ENCODE measurements at regions not wholly inside any gene's neighbourhood (a gene's known extent, or its start where the extent isn't known, plus 50 kb on each side); places are given as distances from the start of the nearest gene placed in this dataset.
A peak's percentile ranks its signal among the peaks of the same experiment; 100 is the strongest.
"Not testable (repeated sequence)": the region's sequence is repeated elsewhere in the genome, so short reads cannot be mapped to it uniquely, and the experiment has no call there.

DNA sequence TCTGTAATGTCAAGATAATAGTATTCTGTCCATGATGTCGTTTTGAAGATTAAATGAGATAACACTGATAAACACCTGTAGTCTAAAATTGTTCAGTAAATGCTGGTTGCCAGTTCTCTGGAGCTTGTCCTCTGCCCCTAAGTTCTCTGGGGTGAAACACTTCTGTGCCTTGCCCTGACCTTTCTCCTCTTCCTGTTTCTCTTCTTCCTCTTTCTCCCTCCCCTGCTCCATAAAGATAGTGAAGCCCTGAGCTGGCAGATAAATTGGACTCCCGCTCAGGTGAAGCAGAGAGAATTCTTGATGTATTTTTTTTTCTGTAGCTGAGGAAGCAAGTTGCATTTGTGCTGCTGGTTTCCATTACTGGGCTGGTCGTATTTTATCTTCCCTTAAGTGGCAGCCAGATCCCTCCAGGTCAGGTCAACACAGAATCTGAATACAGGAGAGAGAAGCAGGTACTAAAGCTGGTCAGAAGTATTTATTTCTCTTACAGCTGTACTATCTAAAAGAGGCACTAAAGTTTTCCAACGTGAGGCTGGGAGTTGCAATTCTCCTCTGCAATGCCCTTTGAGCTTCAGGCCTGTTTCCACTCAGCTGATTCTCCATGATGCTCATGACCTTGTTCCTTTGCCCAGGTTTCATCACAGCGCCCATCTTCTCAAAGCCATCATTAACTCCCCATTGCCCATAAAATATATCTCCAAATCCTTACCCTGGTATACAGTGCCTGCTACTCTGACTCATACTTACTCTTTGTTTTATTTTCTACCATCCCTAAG lies 319.3 kb upstream of the CFAP20DC start:
- Histone ChIP-seq H3K36me3 (ENCODE audit: control insufficient read depth, insufficient read depth, low read length) (no peaks in the 10 kb centered on the region), H3K4me1 (ENCODE audit: control insufficient read depth, insufficient read depth, low read length) (no peaks in the 10 kb centered on the region), H3K27me3 (ENCODE audit: control insufficient read depth, insufficient read depth, low read length) (no peaks in the 10 kb centered on the region), H3K27ac (ENCODE audit: low read depth, low read length) (no peak overlapping the region), H3K4me3 (ENCODE audit: low read depth, low read length) (no peak overlapping the region), H3K9me3 (ENCODE audit: control insufficient read depth, insufficient read depth, low read length) (no peaks in the 10 kb centered on the region)
- 83% methylated on average over 4 of the region's 5 CpGs for WGBS (ENCODE audit: insufficient coverage)
- no peak for DNase-seq (ENCODE audit: low read depth in 4 of 6, low spot score in 6 of 6)

DNA sequence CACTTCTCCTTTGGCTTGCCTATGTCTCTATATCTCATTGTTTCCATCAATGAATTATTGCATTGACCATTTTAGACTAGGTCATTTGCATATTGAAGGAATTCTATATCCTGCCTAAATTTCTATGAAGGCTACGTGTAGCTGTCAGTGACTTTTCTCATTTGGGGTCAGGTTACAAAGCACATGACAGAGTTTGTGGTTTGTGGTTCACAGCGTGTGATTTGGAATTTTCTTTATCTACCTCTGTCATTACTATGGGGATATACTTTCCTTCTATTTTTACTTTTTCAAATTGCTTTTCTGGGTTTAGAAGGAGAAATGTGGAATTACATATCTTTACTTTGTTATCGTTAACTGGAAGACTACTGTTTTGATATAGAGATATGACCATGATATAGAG lies 317.3 kb upstream of the CFAP20DC start:
- WGBS (ENCODE audit: insufficient coverage): no CpG with 5 or more reads among the region's 3 CpGs
- Histone ChIP-seq H3K9me3 (ENCODE audit: control insufficient read depth, insufficient read depth, low read length) (no peaks in the 10 kb centered on the region), H3K4me3 (ENCODE audit: low read depth, low read length) (no peak overlapping the region), H3K27ac (ENCODE audit: low read depth, low read length) (no peak overlapping the region), H3K36me3 (ENCODE audit: control insufficient read depth, insufficient read depth, low read length) (no peaks in the 10 kb centered on the region), H3K4me1 (ENCODE audit: control insufficient read depth, insufficient read depth, low read length) (no peaks in the 10 kb centered on the region), H3K27me3 (ENCODE audit: control insufficient read depth, insufficient read depth, low read length) (no peaks in the 10 kb centered on the region)
- no peak for DNase-seq (ENCODE audit: low read depth in 4 of 6, low spot score in 6 of 6)

GRCh38 chr3:59366218-59366617 lies 316.4 kb upstream of the CFAP20DC start:
- no peak overlapping the region for H3K4me3 ChIP-seq (ENCODE audit: low read depth, low read length)
- no peak overlapping the region for H3K27ac ChIP-seq (ENCODE audit: low read depth, low read length)
- DNase-seq (ENCODE audit: low read depth in 4 of 6, low spot score in 6 of 6): no peak
- H3K27me3 ChIP-seq (ENCODE audit: control insufficient read depth, insufficient read depth, low read length): no peaks in the 10 kb centered on the region
- no peaks in the 10 kb centered on the region for H3K4me1 ChIP-seq (ENCODE audit: control insufficient read depth, insufficient read depth, low read length)
- WGBS (ENCODE audit: insufficient coverage): no CpG with 5 or more reads among the region's 2 CpGs
- no peaks in the 10 kb centered on the region for H3K36me3 ChIP-seq (ENCODE audit: control insufficient read depth, insufficient read depth, low read length)
- no peaks in the 10 kb centered on the region for H3K9me3 ChIP-seq (ENCODE audit: control insufficient read depth, insufficient read depth, low read length)

DNA sequence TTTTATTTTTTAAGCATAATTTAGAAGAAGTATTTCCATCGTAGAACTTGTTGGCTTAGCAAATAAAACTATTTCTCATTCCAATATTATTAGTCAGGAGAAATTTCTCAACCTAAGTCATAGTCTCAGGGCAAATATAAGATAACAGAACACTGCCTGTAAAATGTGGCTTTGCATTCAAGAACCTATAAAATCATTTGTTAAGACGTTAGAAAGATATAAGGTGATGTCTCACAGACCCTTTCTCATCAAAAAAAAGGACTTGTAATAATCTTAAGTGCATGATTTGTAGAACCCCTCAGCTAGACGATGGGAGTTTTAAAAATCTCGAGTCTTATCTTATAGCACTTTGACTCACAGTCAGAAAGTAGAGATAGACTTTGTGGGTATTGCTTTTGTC lies 314.7 kb upstream of the CFAP20DC start:
- H3K4me3 ChIP-seq (ENCODE audit: low read depth, low read length): no peak overlapping the region
- whole genome bisulfite sequencing (ENCODE audit: insufficient coverage): no CpG with 5 or more reads among the region's 4 CpGs
- DNase-seq (ENCODE audit: low read depth in 4 of 6, low spot score in 6 of 6): no peak

GRCh38 chr3:59360312-59360711 lies 310.5 kb upstream of the CFAP20DC start:
- H3K27me3 ChIP-seq (ENCODE audit: control insufficient read depth, insufficient read depth, low read length); H3K4me3 ChIP-seq (ENCODE audit: low read depth, low read length); H3K9me3 ChIP-seq (ENCODE audit: control insufficient read depth, insufficient read depth, low read length); H3K36me3 ChIP-seq (ENCODE audit: control insufficient read depth, insufficient read depth, low read length); H3K27ac ChIP-seq (ENCODE audit: low read depth, low read length); DNase-seq (ENCODE audit: low read depth in 4 of 6, low spot score in 6 of 6); H3K4me1 ChIP-seq (ENCODE audit: control insufficient read depth, insufficient read depth, low read length): not testable (repeated sequence)
- 92% methylated on average over 7 of the region's 8 CpGs for WGBS (ENCODE audit: insufficient coverage)

More for the DNA sequence above, 314.7 kb upstream of the CFAP20DC start:
- Histone ChIP-seq H3K27ac (ENCODE audit: low read depth, low read length) (no peak overlapping the region), H3K27me3 (ENCODE audit: control insufficient read depth, insufficient read depth, low read length) (no peaks in the 10 kb centered on the region), H3K9me3 (ENCODE audit: control insufficient read depth, insufficient read depth, low read length) (no peaks in the 10 kb centered on the region), H3K36me3 (ENCODE audit: control insufficient read depth, insufficient read depth, low read length) (no peaks in the 10 kb centered on the region), H3K4me1 (ENCODE audit: control insufficient read depth, insufficient read depth, low read length) (no peaks in the 10 kb centered on the region)

DNA sequence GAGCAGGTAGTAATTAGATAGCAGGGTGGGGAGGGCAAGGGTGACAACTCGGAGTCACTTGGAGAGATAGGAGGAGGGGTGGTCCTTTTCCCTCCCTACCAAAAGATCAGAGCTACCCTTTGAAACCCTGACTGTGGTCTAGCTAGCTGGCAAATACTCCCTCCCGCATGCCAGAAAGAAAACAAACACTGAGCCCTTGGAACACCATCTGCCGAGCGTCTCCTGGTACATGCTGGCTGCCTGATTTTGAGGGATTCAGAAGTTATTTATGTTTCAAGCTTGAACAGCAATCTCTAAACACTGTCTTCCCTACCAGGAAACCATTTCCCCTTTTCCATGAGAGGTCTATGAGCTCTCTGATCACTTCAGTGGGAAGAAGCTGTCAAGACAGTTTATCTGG lies 291.6 kb upstream of the CFAP20DC start:
- Histone ChIP-seq H3K27me3 (ENCODE audit: control insufficient read depth, insufficient read depth, low read length) (no peaks in the 10 kb centered on the region), H3K4me1 (ENCODE audit: control insufficient read depth, insufficient read depth, low read length) (no peaks in the 10 kb centered on the region), H3K27ac (ENCODE audit: low read depth, low read length) (no peak overlapping the region), H3K36me3 (ENCODE audit: control insufficient read depth, insufficient read depth, low read length) (no peaks in the 10 kb centered on the region), H3K4me3 (ENCODE audit: low read depth, low read length) (no peak overlapping the region), H3K9me3 (ENCODE audit: control insufficient read depth, insufficient read depth, low read length) (no peaks in the 10 kb centered on the region)
- WGBS (ENCODE audit: insufficient coverage): 40% methylated on average over 1 of the region's 4 CpGs
- peak in 1 of 6 donors; percentile 61 for DNase-seq (ENCODE audit: low read depth in 4 of 6, low spot score in 6 of 6)

- DNase-seq (ENCODE audit: low read depth in 4 of 6, low spot score in 6 of 6): no peak
- H3K4me1 ChIP-seq (ENCODE audit: control insufficient read depth, insufficient read depth, low read length): no peaks in the 10 kb centered on the region
- no peak overlapping the region for H3K27ac ChIP-seq (ENCODE audit: low read depth, low read length)
- 80% methylated on average over 3 of the region's 3 CpGs for WGBS (ENCODE audit: insufficient coverage)
- H3K9me3 ChIP-seq (ENCODE audit: control insufficient read depth, insufficient read depth, low read length): no peaks in the 10 kb centered on the region
- no peak overlapping the region for H3K4me3 ChIP-seq (ENCODE audit: low read depth, low read length)
- H3K36me3 ChIP-seq (ENCODE audit: control insufficient read depth, insufficient read depth, low read length): no peaks in the 10 kb centered on the region
- no peaks in the 10 kb centered on the region for H3K27me3 ChIP-seq (ENCODE audit: control insufficient read depth, insufficient read depth, low read length)
Observed at GRCh38 chr3:59339818-59340217, 290.0 kb upstream of the CFAP20DC start.

GRCh38 chr3:59338934-59339333 lies 289.1 kb upstream of the CFAP20DC start:
- no peaks in the 10 kb centered on the region for H3K36me3 ChIP-seq (ENCODE audit: control insufficient read depth, insufficient read depth, low read length)
- no peaks in the 10 kb centered on the region for H3K9me3 ChIP-seq (ENCODE audit: control insufficient read depth, insufficient read depth, low read length)
- WGBS (ENCODE audit: insufficient coverage): 34% methylated on average over 3 of the region's 7 CpGs
- H3K4me3 ChIP-seq (ENCODE audit: low read depth, low read length): no peak overlapping the region
- no peak overlapping the region for H3K27ac ChIP-seq (ENCODE audit: low read depth, low read length)
- H3K4me1 ChIP-seq (ENCODE audit: control insufficient read depth, insufficient read depth, low read length): no peaks in the 10 kb centered on the region
- DNase-seq (ENCODE audit: low read depth in 4 of 6, low spot score in 6 of 6): no peak
- H3K27me3 ChIP-seq (ENCODE audit: control insufficient read depth, insufficient read depth, low read length): no peaks in the 10 kb centered on the region

GRCh38 chr3:59335338-59335737 lies 285.5 kb upstream of the CFAP20DC start:
- no peak overlapping the region for H3K4me3 ChIP-seq (ENCODE audit: low read depth, low read length)
- H3K36me3 ChIP-seq (ENCODE audit: control insufficient read depth, insufficient read depth, low read length): no peaks in the 10 kb centered on the region
- no peak for DNase-seq (ENCODE audit: low read depth in 4 of 6, low spot score in 6 of 6)
- H3K4me1 ChIP-seq (ENCODE audit: control insufficient read depth, insufficient read depth, low read length): no peaks in the 10 kb centered on the region
- H3K27ac ChIP-seq (ENCODE audit: low read depth, low read length): no peak overlapping the region
- H3K9me3 ChIP-seq (ENCODE audit: control insufficient read depth, insufficient read depth, low read length): no peaks in the 10 kb centered on the region
- WGBS (ENCODE audit: insufficient coverage): 89% methylated on average over 4 of the region's 6 CpGs
- H3K27me3 ChIP-seq (ENCODE audit: control insufficient read depth, insufficient read depth, low read length): no peaks in the 10 kb centered on the region

DNA sequence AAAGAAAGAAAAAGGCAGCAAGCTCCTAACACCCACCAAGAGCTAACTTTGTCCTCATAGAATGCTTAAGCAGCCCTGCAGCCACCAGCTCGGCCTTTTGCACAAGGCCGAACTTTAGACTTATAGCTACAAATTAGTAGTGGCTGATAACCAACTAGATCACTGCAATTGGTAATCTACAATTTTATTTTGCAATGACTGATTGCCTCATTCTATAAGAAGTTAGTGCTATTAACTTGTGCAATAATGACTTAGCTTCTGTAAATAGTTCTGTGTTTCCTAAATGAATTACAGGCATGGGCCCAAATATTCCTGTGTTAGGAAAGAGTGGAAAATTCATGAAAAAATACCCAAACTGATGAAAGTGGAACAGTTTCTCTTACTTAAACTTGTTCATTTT lies 284.8 kb upstream of the CFAP20DC start:
- H3K9me3 ChIP-seq (ENCODE audit: control insufficient read depth, insufficient read depth, low read length): no peaks in the 10 kb centered on the region
- no peak overlapping the region for H3K4me3 ChIP-seq (ENCODE audit: low read depth, low read length)
- no peaks in the 10 kb centered on the region for H3K36me3 ChIP-seq (ENCODE audit: control insufficient read depth, insufficient read depth, low read length)
- DNase-seq (ENCODE audit: low read depth in 4 of 6, low spot score in 6 of 6): no peak
- H3K27me3 ChIP-seq (ENCODE audit: control insufficient read depth, insufficient read depth, low read length): no peaks in the 10 kb centered on the region
- WGBS (ENCODE audit: insufficient coverage): no CpG with 5 or more reads among the region's 2 CpGs
- H3K4me1 ChIP-seq (ENCODE audit: control insufficient read depth, insufficient read depth, low read length): no peaks in the 10 kb centered on the region
- no peak overlapping the region for H3K27ac ChIP-seq (ENCODE audit: low read depth, low read length)

Data from spinal cord (tissue), 9 donors.